B cell (primary cell): ENCODE measurements at regions not wholly inside any gene's neighbourhood (a gene's known extent, or its start where the extent isn't known, plus 50 kb on each side); places are given as distances from the start of the nearest gene placed in this dataset.

ENCODE experiments used
- ATAC-seq: fragments of 200-7000 bp; cut with Tn5 transposase; one replicate; pipeline ENCODE4 v1.10.0; 2021; ENCODE audit warnings: low read depth, mild to moderate bottlenecking, moderate number of reproducible peaks, moderate library complexity
- CTCF ChIA-PET: fragments of 350-600 bp; sonication (Branson Sonifier 250); formaldehyde crosslinking; loops from one replicate; lab custom pipeline; 2021; ENCODE audit warnings: antibody characterized with exemption, inconsistent platforms; lab: Charles Lee
- POLR2A ChIA-PET: fragments of 350-600 bp; sonication (Branson Sonifier 250); formaldehyde crosslinking; loops from one replicate; lab custom pipeline; 2021; ENCODE audit warnings: antibody characterized with exemption; lab: Charles Lee
- DNase-seq: peaks from one replicate; pipeline ENCODE4 v3.0.0; 2013
- H2AFZ ChIP-seq: 2 replicates; pipeline ENCODE4 v1.6.1; 2012; ENCODE audit warnings: mild to moderate bottlenecking, low read depth, low read length; ENCODE audit not compliant: insufficient read depth, poor library complexity, severe bottlenecking
- H3K27ac ChIP-seq, 2 donors: 1 replicate in 1 of 2; 2 replicates in 1 of 2; pipeline ENCODE4 v1.5.1; 2012 to 2013; ENCODE audit warnings: low read length in 2 of 2, mild to moderate bottlenecking in 2 of 2, moderate library complexity in 1 of 2
- H3K27me3 ChIP-seq, 4 experiments: fragments of 200-600 bp in 1 of 4; sonication (generic) in 1 of 4; replicated peaks in 1 of 4; 1 replicate in 2 of 4; 2 replicates in 2 of 4; pipeline versions ENCODE4 v1.6.1 to v1.7.0; 2013 to 2016; ENCODE audit warnings: low read length in 3 of 4, mild to moderate bottlenecking in 2 of 4, mixed read lengths in 1 of 4, moderate library complexity in 1 of 4; ENCODE audit not compliant: insufficient read depth in 4 of 4, control insufficient read depth in 3 of 4; ENCODE audit errors: control extremely low read depth in 1 of 4
- H3K36me3 ChIP-seq, 2 experiments: replicated peaks in 1 of 2; 1 replicate in 1 of 2; 2 replicates in 1 of 2; pipeline versions ENCODE4 v1.6.1 to v1.7.1; 2013; ENCODE audit warnings: low read length in 1 of 2; ENCODE audit not compliant: insufficient read depth in 2 of 2, control insufficient read depth in 1 of 2; ENCODE audit errors: control extremely low read depth in 1 of 2, extremely low read depth in 1 of 2
- H3K4me1 ChIP-seq, 2 donors: fragments of 200-600 bp in 1 of 2; sonication (generic) in 1 of 2; 1 replicate in 1 of 2; 2 replicates in 1 of 2; pipeline versions ENCODE4 v1.5.1 to v1.6.1; 2013 to 2017; ENCODE audit warnings: low read length in 2 of 2; ENCODE audit not compliant: control insufficient read depth in 2 of 2, insufficient read depth in 2 of 2
- H3K4me2 ChIP-seq: replicated peaks from 2 replicates; pipeline ENCODE3; 2012; ENCODE audit warnings: mild to moderate bottlenecking, low read depth, low read length; ENCODE audit not compliant: poor library complexity, severe bottlenecking
- H3K4me3 ChIP-seq, 5 experiments: fragments of 200-600 bp in 1 of 5; sonication (generic) in 1 of 5; 1 replicate in 3 of 5; 2 replicates in 2 of 5; pipeline versions ENCODE4 v1.5.1 to v1.7.0; 2011 to 2016; ENCODE audit warnings: low read length in 4 of 5, mild to moderate bottlenecking in 4 of 5, low read depth in 2 of 5, control low read depth in 1 of 5, moderate library complexity in 1 of 5; ENCODE audit not compliant: insufficient read depth in 1 of 5; ENCODE audit errors: control extremely low read depth in 1 of 5, extremely low read depth in 1 of 5
- H3K79me2 ChIP-seq: fragments of 200-600 bp; sonication (generic); one replicate; pipeline ENCODE4 v1.6.0; 2016; ENCODE audit warnings: low read length; ENCODE audit not compliant: control insufficient read depth, insufficient read depth
- H3K9ac ChIP-seq: fragments of 200-600 bp; sonication (generic); 2 replicates; pipeline ENCODE4 v1.6.1; 2017; ENCODE audit warnings: mild to moderate bottlenecking, low read length, moderate library complexity
- H3K9me3 ChIP-seq, 3 donors: one replicate each; pipeline versions ENCODE4 v1.6.1 to v1.7.1; 2013; ENCODE audit warnings: low read length in 2 of 3; ENCODE audit not compliant: control insufficient read depth in 2 of 3, insufficient read depth in 1 of 3; ENCODE audit errors: control extremely low read depth in 1 of 3
- H4K20me1 ChIP-seq: 2 replicates; pipeline ENCODE4 v1.6.0; 2012; ENCODE audit warnings: mild to moderate bottlenecking, low read length; ENCODE audit not compliant: insufficient read depth, control insufficient read depth, poor library complexity, severe bottlenecking
- H3K27ac Mint-ChIP-seq: one replicate; pipeline ENCODE4 v1.8.0; 2021; ENCODE audit warnings: mixed read lengths
- H3K27me3 Mint-ChIP-seq: one replicate; pipeline ENCODE4 v1.8.0; 2021; ENCODE audit warnings: mixed read lengths
- H3K4me1 Mint-ChIP-seq: one replicate; pipeline ENCODE4 v1.8.0; 2021; ENCODE audit warnings: mixed read lengths
- H3K4me3 Mint-ChIP-seq: one replicate; pipeline ENCODE4 v1.8.0; 2021; ENCODE audit warnings: mixed read lengths
- H3K9me3 Mint-ChIP-seq: one replicate; pipeline ENCODE4 v1.8.0; 2022; ENCODE audit warnings: mixed read lengths; ENCODE audit not compliant: insufficient read depth
- CTCF ChIP-seq: fragments of 200-600 bp; IDR thresholded peaks from one replicate; pipeline ENCODE4 v1.8.0; 2022; ENCODE audit warnings: antibody characterized with exemption, mild to moderate bottlenecking
- EZH2 ChIP-seq: IDR thresholded peaks from 2 replicates; pipeline ENCODE4 v1.6.1; 2012; ENCODE audit warnings: borderline replicate concordance, low read depth, mild to moderate bottlenecking, moderate library complexity, low read length; ENCODE audit not compliant: insufficient read depth, poor library complexity, severe bottlenecking
- WGBS: methylation state at CpG from one replicate; pipeline ENCODE4 v1.1.5; 2013; ENCODE audit warnings: missing lambda C conversion rate; ENCODE audit not compliant: insufficient coverage; 5-methylcytosine and 5-hydroxymethylcytosine counted together
- intact Hi-C: fragments of 100-400 bp; cut with micrococcal nuclease; formaldehyde crosslinking; loops from one replicate; pipeline ENCODE4 v1.10.0; 2022

- Mint-ChIP-seq H3K4me3 (no peak overlapping the region), H3K27me3 (peaks cover 11% of the 10 kb centered on the region), H3K27ac (no peak overlapping the region), H3K9me3 (no peaks in the 10 kb centered on the region), H3K4me1 (no peaks in the 10 kb centered on the region)
- H3K27ac ChIP-seq: no peak overlapping the region
- TF ChIP-seq EZH2 (no peak), CTCF (no peak)
- H4K20me1 ChIP-seq: no peaks in the 10 kb centered on the region
- ChIA-PET CTCF (no interaction called here), POLR2A (no interaction called here)
- DNase-seq (no peak), ATAC-seq (no peak)
- H3K9ac ChIP-seq: no peak overlapping the region
- no peaks in the 10 kb centered on the region for H3K27me3 ChIP-seq
- WGBS: 70% methylated on average over 5 of the region's 5 CpGs
- H3K4me2 ChIP-seq: no peak overlapping the region
- no peaks in the 10 kb centered on the region for H3K4me1 ChIP-seq
- intact Hi-C loops: no loop called here
- H3K36me3 ChIP-seq: no peaks in the 10 kb centered on the region
- no peaks in the 10 kb centered on the region for H3K9me3 ChIP-seq
- H3K4me3 ChIP-seq: no peak overlapping the region
- no peaks in the 10 kb centered on the region for H3K79me2 ChIP-seq
- no peak overlapping the region for H2AFZ ChIP-seq
Measured at GRCh38 chr2:236884569-236885175, 201.0 kb upstream of the COPS8 start.

GRCh38 chr2:236886456-236886855 is 199.2 kb upstream of the COPS8 start:
- no peaks in the 10 kb centered on the region for H3K36me3 ChIP-seq
- H2AFZ ChIP-seq: no peak overlapping the region
- no peaks in the 10 kb centered on the region for H3K79me2 ChIP-seq
- TF ChIP-seq EZH2 (no peak), CTCF (no peak)
- H3K4me3 ChIP-seq: no peak overlapping the region
- H3K4me3 Mint-ChIP-seq: no peak overlapping the region
- intact Hi-C loops: no loop called here
- no peaks in the 10 kb centered on the region for H3K4me1 ChIP-seq
- H3K27me3 Mint-ChIP-seq: peaks cover 11% of the 10 kb centered on the region
- H3K4me2 ChIP-seq: no peak overlapping the region
- WGBS: 97% methylated on average over 3 of the region's 8 CpGs
- no peaks in the 10 kb centered on the region for H3K9me3 Mint-ChIP-seq
- no peaks in the 10 kb centered on the region for H3K27me3 ChIP-seq
- ChIA-PET CTCF (no interaction called here), POLR2A (no interaction called here)
- H3K9me3 ChIP-seq: no peaks in the 10 kb centered on the region
- no peak overlapping the region for H3K27ac Mint-ChIP-seq
- H4K20me1 ChIP-seq: no peaks in the 10 kb centered on the region
- no peak overlapping the region for H3K9ac ChIP-seq
- DNase-seq (no peak), ATAC-seq (no peak)
- H3K27ac ChIP-seq: no peak overlapping the region
- H3K4me1 Mint-ChIP-seq: no peaks in the 10 kb centered on the region
